BLaER1 (cell line): ENCODE measurements at regions not wholly inside any gene's neighbourhood (a gene's known extent, or its start where the extent isn't known, plus 50 kb on each side); places are given as distances from the start of the nearest gene placed in this dataset.

Experiments used
- H3K27ac ChIP-seq: shearing (Covaris generic); formaldehyde crosslinking; 2 replicates; pipeline ENCODE4 v1.8.1; 2022
- H3K27me3 ChIP-seq: shearing (Covaris generic); formaldehyde crosslinking; 2 replicates; pipeline ENCODE4 v1.8.1; 2022
- H3K36me3 ChIP-seq: shearing (Covaris generic); formaldehyde crosslinking; 2 replicates; pipeline ENCODE4 v1.8.1; 2022
- H3K4me1 ChIP-seq: shearing (Covaris generic); formaldehyde crosslinking; 2 replicates; pipeline ENCODE4 v1.8.1; 2022
- H3K4me2 ChIP-seq: shearing (Covaris generic); formaldehyde crosslinking; 2 replicates; pipeline ENCODE4 v1.8.1; 2022
- H3K4me3 ChIP-seq: shearing (Covaris generic); formaldehyde crosslinking; 2 replicates; pipeline ENCODE4 v1.8.1; 2022
- H3K9ac ChIP-seq: shearing (Covaris generic); formaldehyde crosslinking; 2 replicates; pipeline ENCODE4 v1.8.1; 2022
- H3K9me3 ChIP-seq: shearing (Covaris generic); formaldehyde crosslinking; 2 replicates; pipeline ENCODE4 v1.8.1; 2022
- H4K20me1 ChIP-seq: shearing (Covaris generic); formaldehyde crosslinking; 2 replicates; pipeline ENCODE4 v1.8.1; 2022
- Cebpa-rat ChIP-seq: shearing (Covaris generic); IDR thresholded peaks from 2 replicates; pipeline ENCODE4 v1.8.1; 2022

- Histone ChIP-seq H3K9ac (no peak overlapping the region), H3K27ac (no peak overlapping the region), H4K20me1 (no peaks in the 10 kb centered on the region), H3K4me3 (no peak overlapping the region), H3K9me3 (peaks cover 41% of the 10 kb centered on the region), H3K4me1 (no peaks in the 10 kb centered on the region), H3K36me3 (no peaks in the 10 kb centered on the region), H3K27me3 (no peaks in the 10 kb centered on the region), H3K4me2 (no peak overlapping the region)
- TF ChIP-seq Cebpa-rat: no peak
Observed at GRCh38 chr22:47443836-47444745, 681.6 kb downstream of the TBC1D22A start.

GRCh38 chr22:47442821-47443220, 680.4 kb downstream of the TBC1D22A start:
- Histone ChIP-seq H3K27ac (no peak overlapping the region), H3K36me3 (no peaks in the 10 kb centered on the region), H4K20me1 (no peaks in the 10 kb centered on the region), H3K4me3 (no peak overlapping the region), H3K9ac (no peak overlapping the region), H3K27me3 (no peaks in the 10 kb centered on the region), H3K4me1 (no peaks in the 10 kb centered on the region), H3K9me3 (peaks cover 43% of the 10 kb centered on the region), H3K4me2 (no peak overlapping the region)
- no peak for TF ChIP-seq Cebpa-rat

DNA sequence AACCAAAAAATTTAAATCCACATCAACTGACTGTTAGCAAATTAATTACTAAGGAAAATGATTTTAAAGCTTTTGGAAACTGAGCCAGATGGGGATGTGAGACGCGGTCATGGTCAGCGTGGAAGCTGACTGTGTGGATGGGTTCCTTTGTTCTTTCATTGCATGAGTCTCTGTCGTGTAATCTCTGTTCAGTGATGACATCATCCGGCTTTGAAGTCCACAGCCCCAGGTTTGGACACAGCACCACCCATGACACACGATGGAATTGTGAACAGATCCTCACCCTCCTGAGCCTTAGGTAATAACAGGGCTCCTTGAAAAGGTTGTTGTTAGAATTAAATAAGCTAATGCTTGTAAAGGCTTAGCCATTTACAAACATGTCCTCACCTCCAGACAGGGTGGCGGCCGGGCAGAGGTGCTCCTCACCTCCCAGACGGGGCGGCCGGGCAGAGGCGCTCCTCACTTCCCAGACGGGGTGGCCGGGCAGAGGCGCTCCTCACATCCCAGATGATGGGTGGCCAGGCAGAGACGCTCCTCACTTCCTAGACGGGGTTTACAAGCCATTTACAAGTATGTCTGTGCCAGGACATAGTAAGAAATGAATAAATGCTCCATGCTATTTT, 677.3 kb downstream of the TBC1D22A start:
- Histone ChIP-seq H3K9ac (no peak overlapping the region), H4K20me1 (no peaks in the 10 kb centered on the region), H3K4me1 (no peaks in the 10 kb centered on the region), H3K4me2 (no peak overlapping the region), H3K4me3 (no peak overlapping the region), H3K36me3 (no peaks in the 10 kb centered on the region), H3K27ac (no peak overlapping the region), H3K9me3 (peaks cover 55% of the 10 kb centered on the region), H3K27me3 (no peaks in the 10 kb centered on the region)
- no peak for TF ChIP-seq Cebpa-rat

- Histone ChIP-seq H3K4me3 (no peak overlapping the region), H3K9me3 (peaks cover 49% of the 10 kb centered on the region), H3K9ac (no peak overlapping the region), H3K36me3 (no peaks in the 10 kb centered on the region), H3K4me1 (no peaks in the 10 kb centered on the region), H3K27me3 (no peaks in the 10 kb centered on the region), H3K4me2 (no peak overlapping the region), H3K27ac (no peak overlapping the region), H4K20me1 (no peaks in the 10 kb centered on the region)
- no peak for TF ChIP-seq Cebpa-rat
Observed at GRCh38 chr22:47437636-47438035, 675.2 kb downstream of the TBC1D22A start.

GRCh38 chr22:47437110-47437509, 674.7 kb downstream of the TBC1D22A start:
- H3K9me3 ChIP-seq: peaks cover 44% of the 10 kb centered on the region
- TF ChIP-seq Cebpa-rat: no peak
- no peak overlapping the region for H3K4me3 ChIP-seq
- H3K27ac ChIP-seq: no peak overlapping the region
- no peak overlapping the region for H3K4me2 ChIP-seq
- no peaks in the 10 kb centered on the region for H3K27me3 ChIP-seq
- no peak overlapping the region for H3K9ac ChIP-seq
- no peaks in the 10 kb centered on the region for H3K4me1 ChIP-seq
- H3K36me3 ChIP-seq: no peaks in the 10 kb centered on the region
- no peaks in the 10 kb centered on the region for H4K20me1 ChIP-seq

GRCh38 chr22:47435826-47436225, 673.4 kb downstream of the TBC1D22A start:
- Histone ChIP-seq H3K36me3 (no peaks in the 10 kb centered on the region), H3K27me3 (no peaks in the 10 kb centered on the region), H4K20me1 (no peaks in the 10 kb centered on the region), H3K9ac (no peak overlapping the region), H3K4me3 (no peak overlapping the region), H3K4me2 (no peak overlapping the region), H3K27ac (no peak overlapping the region), H3K9me3 (peaks cover 31% of the 10 kb centered on the region), H3K4me1 (no peaks in the 10 kb centered on the region)
- TF ChIP-seq Cebpa-rat: no peak

DNA sequence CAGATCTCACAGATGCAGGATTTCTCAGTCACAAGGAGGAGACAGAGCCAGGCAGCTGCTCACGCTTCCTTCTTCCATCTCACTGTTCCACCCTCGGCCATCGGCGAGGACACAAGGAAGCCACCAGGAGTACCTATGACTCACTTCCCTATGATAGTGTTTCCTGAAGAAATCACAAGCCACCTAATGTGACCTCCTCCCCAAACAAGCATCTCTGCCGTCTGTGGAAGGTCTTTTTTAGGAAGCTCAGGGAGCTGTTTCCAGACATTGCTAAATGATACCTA, 672.7 kb downstream of the TBC1D22A start:
- no peak overlapping the region for H3K27ac ChIP-seq
- H4K20me1 ChIP-seq: no peaks in the 10 kb centered on the region
- H3K4me1 ChIP-seq: no peaks in the 10 kb centered on the region
- H3K4me3 ChIP-seq: no peak overlapping the region
- no peaks in the 10 kb centered on the region for H3K36me3 ChIP-seq
- peaks cover 24% of the 10 kb centered on the region for H3K9me3 ChIP-seq
- no peaks in the 10 kb centered on the region for H3K27me3 ChIP-seq
- no peak for TF ChIP-seq Cebpa-rat
- no peak overlapping the region for H3K4me2 ChIP-seq
- H3K9ac ChIP-seq: no peak overlapping the region

GRCh38 chr22:47434336-47435203, 672.1 kb downstream of the TBC1D22A start:
- Histone ChIP-seq H3K27ac (no peak overlapping the region), H3K36me3 (no peaks in the 10 kb centered on the region), H3K4me2 (no peak overlapping the region), H3K4me1 (no peaks in the 10 kb centered on the region), H3K4me3 (no peak overlapping the region), H4K20me1 (no peaks in the 10 kb centered on the region), H3K9ac (no peak overlapping the region), H3K27me3 (no peaks in the 10 kb centered on the region), H3K9me3 (peaks cover 18% of the 10 kb centered on the region)
- no peak for TF ChIP-seq Cebpa-rat

DNA sequence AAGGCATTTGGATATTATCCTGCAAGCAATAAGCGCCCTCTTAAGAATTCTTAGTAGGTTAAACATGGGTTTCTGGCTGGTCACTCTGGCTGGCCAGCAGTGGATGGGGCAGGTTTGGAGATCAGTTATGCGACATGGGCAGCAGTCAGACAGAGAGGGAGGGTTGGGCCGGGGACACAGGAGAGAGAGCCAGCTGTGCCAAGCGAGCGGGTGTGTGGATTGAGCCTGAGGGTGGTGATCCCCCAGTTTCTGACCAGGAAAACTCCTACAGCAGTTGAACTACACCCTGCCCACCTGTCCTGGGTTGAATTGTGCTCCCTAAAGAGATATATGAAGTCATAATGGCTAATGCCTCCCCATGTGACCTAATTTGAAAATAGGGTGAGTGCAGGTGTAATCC, 671.2 kb downstream of the TBC1D22A start:
- H3K4me1 ChIP-seq: no peaks in the 10 kb centered on the region
- peaks cover 12% of the 10 kb centered on the region; the same call in 1 of the 2 replicates for H3K9me3 ChIP-seq
- no peak overlapping the region for H3K9ac ChIP-seq
- TF ChIP-seq Cebpa-rat: no peak
- no peak overlapping the region for H3K4me2 ChIP-seq
- H3K27me3 ChIP-seq: no peaks in the 10 kb centered on the region
- H4K20me1 ChIP-seq: no peaks in the 10 kb centered on the region
- H3K36me3 ChIP-seq: no peaks in the 10 kb centered on the region
- no peak overlapping the region for H3K27ac ChIP-seq
- no peak overlapping the region for H3K4me3 ChIP-seq

- no peak for TF ChIP-seq Cebpa-rat
- peaks cover 12% of the 10 kb centered on the region; the same call in 1 of the 2 replicates for H3K9me3 ChIP-seq
- H4K20me1 ChIP-seq: no peaks in the 10 kb centered on the region
- H3K4me2 ChIP-seq: no peak overlapping the region
- no peak overlapping the region for H3K4me3 ChIP-seq
- no peak overlapping the region for H3K9ac ChIP-seq
- no peak overlapping the region for H3K27ac ChIP-seq
- no peaks in the 10 kb centered on the region for H3K4me1 ChIP-seq
- H3K27me3 ChIP-seq: no peaks in the 10 kb centered on the region
- no peaks in the 10 kb centered on the region for H3K36me3 ChIP-seq
Observed at GRCh38 chr22:47432683-47433082, 670.2 kb downstream of the TBC1D22A start.
